ENCODE measurements at regions not wholly inside any gene's neighbourhood (a gene's known extent, or its start where the extent isn't known, plus 50 kb on each side); places are given as distances from the start of the nearest gene placed in this dataset.

- TF ChIP-seq REST (IDR thresholded peaks at IDR 0.05; ENCODE audit: low read depth) (no peak), CREB1 (IDR thresholded peaks at IDR 0.05; ENCODE audit: low read depth) (no peak), EGR1 (IDR thresholded peaks at IDR 0.05) (no peak), RAD21 (IDR thresholded peaks at IDR 0.05; ENCODE audit: low read depth) (no peak), ZBTB7A (IDR thresholded peaks at IDR 0.05; ENCODE audit: low read depth) (no peak), MAX (IDR thresholded peaks at IDR 0.05) (no peak), EP300 (IDR thresholded peaks at IDR 0.05; ENCODE audit: borderline replicate concordance) (no peak), YY1 (IDR thresholded peaks at IDR 0.05; ENCODE audit: low read depth) (no peak), CEBPB (IDR thresholded peaks at IDR 0.05) (no peak), TAF1 (IDR thresholded peaks at IDR 0.05; ENCODE audit: low read depth) (no peak), FOXM1 (IDR thresholded peaks at IDR 0.05; ENCODE audit: borderline replicate concordance, low read depth) (no peak), NFIC (IDR thresholded peaks at IDR 0.05) (no peak), USF1 (IDR thresholded peaks at IDR 0.05) (no peak), TEAD4 (IDR thresholded peaks at IDR 0.05) (no peak)
Measured at GRCh38 chr4:187160486-187160885, 436.8 kb upstream of the FAT1 start.

All from Ishikawa (cell line).